Left ventricle myocardium inferior (tissue), 1 donor: ENCODE measurements at regions not wholly inside any gene's neighbourhood (a gene's known extent, or its start where the extent isn't known, plus 50 kb on each side); places are given as distances from the start of the nearest gene placed in this dataset.

Experiments used
- DNase-seq: peaks from one replicate; pipeline ENCODE4 v3.0.0-alpha.2; 2020
- H3K27ac ChIP-seq: fragments of 200-600 bp; replicated peaks from 2 replicates; pipeline ENCODE4 v1.8.0; 2021
- H3K27me3 ChIP-seq: fragments of 200-600 bp; 2 replicates; pipeline ENCODE4 v1.8.0; 2021; ENCODE audit warnings: low read depth
- H3K36me3 ChIP-seq: fragments of 200-600 bp; 2 replicates; pipeline ENCODE4 v1.8.0; 2021
- H3K4me1 ChIP-seq: fragments of 200-600 bp; 2 replicates; pipeline ENCODE4 v1.8.0; 2021
- H3K4me3 ChIP-seq: fragments of 200-600 bp; 2 replicates; pipeline ENCODE4 v1.8.0; 2021; ENCODE audit warnings: mild to moderate bottlenecking, moderate library complexity
- H3K9me3 ChIP-seq: fragments of 200-600 bp; replicated peaks from 2 replicates; pipeline ENCODE4 v1.8.0; 2021
- intact Hi-C: fragments of 100-400 bp; cut with micrococcal nuclease; formaldehyde crosslinking; loops from one replicate; pipeline ENCODE4 v1.11.0; 2022
- TF ChIP-seq, protein P1 (sequence below): fragments of 200-600 bp; IDR thresholded peaks from 2 replicates; pipeline ENCODE4 v1.8.0; 2021; ENCODE audit warnings: antibody characterized with exemption, mild to moderate bottlenecking, borderline replicate concordance
- donor health status: DM: no; HTN: yes; CAD: no; lungs with severe emphysema.

DNA sequence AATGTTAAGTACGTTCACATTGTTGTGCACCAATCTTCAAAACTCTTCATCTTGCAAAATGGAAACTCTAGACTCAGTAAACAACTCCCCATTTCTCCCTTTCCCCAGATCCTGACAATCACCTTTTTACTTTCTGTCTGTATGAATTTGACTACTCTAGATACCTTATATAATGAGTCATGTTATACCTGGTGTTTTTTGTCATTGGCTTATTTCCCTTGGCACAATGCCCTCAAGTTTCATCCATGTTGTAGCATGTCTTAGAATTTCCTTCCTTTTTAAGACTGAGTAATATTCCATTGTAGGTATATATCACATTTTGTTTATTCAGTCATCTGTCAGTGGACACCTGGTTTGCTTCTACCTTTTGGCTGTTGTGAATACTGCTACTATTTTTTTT, 399.5 kb downstream of the LMO4 start:
- Histone ChIP-seq H3K9me3 (no peaks in the 10 kb centered on the region), H3K4me1 (no peaks in the 10 kb centered on the region), H3K36me3 (no peaks in the 10 kb centered on the region), H3K27ac (no peak overlapping the region), H3K27me3 (no peaks in the 10 kb centered on the region), H3K4me3 (no peak overlapping the region)
- intact Hi-C loops, result no loop called here
- no peak for DNase-seq
- TF ChIP-seq, protein P1, sequence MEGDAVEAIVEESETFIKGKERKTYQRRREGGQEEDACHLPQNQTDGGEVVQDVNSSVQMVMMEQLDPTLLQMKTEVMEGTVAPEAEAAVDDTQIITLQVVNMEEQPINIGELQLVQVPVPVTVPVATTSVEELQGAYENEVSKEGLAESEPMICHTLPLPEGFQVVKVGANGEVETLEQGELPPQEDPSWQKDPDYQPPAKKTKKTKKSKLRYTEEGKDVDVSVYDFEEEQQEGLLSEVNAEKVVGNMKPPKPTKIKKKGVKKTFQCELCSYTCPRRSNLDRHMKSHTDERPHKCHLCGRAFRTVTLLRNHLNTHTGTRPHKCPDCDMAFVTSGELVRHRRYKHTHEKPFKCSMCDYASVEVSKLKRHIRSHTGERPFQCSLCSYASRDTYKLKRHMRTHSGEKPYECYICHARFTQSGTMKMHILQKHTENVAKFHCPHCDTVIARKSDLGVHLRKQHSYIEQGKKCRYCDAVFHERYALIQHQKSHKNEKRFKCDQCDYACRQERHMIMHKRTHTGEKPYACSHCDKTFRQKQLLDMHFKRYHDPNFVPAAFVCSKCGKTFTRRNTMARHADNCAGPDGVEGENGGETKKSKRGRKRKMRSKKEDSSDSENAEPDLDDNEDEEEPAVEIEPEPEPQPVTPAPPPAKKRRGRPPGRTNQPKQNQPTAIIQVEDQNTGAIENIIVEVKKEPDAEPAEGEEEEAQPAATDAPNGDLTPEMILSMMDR, result no peak

DNA sequence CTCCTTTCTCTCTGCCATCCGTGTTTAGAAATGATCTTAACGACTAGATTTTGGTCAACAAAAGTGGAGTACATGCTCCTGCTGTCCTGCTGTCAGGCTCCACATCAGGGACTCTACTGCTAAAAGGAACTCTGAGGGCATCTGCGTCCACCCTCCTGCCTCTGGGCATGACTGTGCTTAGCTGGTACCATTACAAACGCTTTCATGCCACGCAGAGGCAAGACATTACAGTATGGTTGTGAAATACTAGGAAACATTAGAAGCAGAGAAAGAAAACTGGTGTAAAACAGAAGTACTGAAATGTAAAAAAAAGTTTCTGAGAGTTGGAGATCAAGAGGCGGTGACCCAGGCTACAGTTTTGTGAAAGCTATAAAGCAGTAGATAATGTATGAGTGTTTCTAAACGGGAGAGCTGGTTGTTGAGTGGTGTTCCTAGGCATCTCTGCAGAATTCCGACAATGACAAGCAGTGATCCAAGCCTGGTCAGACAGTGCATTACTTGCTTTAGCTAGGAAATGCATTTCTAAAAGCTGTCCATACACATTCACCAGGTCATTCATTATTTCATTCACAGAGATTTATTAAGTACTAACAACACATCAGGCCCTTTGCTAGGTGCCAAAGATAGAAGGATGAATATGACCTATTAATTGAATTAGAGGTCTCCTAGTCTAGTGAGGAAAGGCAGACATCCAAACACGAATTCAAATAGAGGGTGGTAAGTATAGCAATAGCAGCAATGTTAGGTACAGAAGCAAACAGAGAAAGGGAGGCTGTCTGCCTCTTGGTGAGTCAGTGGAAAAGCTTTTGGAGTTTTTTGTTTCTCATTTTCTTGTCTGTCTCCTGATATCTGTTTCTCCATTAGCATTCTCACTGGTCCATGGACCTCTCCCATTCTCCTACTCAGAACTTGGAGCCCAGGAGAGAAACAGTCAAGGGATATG, 401.9 kb downstream of the LMO4 start:
- H3K4me1 ChIP-seq, result no peaks in the 10 kb centered on the region
- intact Hi-C loops, result no loop called here
- no peak for DNase-seq
- H3K4me3 ChIP-seq, result no peak overlapping the region
- H3K9me3 ChIP-seq, result no peaks in the 10 kb centered on the region
- H3K36me3 ChIP-seq, result no peaks in the 10 kb centered on the region
- TF ChIP-seq, protein P1, result no peak
- no peak overlapping the region for H3K27ac ChIP-seq
- no peaks in the 10 kb centered on the region for H3K27me3 ChIP-seq

DNA sequence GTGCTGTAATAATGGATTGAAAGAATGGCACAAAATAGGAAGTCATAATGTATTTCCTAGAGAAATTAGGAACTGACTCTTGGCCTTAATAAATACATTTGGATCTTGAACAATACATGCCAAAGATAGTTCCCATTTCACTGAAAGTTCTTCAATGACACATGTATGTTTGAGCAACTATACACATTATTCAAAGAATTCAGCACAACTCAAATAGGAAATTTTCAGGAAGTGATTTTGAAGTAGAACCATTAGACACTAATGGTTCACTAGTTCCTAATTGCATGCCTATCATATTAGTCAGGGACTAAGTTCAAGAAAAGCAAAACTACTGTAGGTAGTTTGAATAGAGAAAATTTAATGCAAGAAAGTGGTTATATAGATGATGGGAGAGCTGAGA, 404.7 kb downstream of the LMO4 start:
- Histone ChIP-seq H3K4me3 (no peak overlapping the region), H3K27me3 (no peaks in the 10 kb centered on the region), H3K27ac (no peak overlapping the region), H3K9me3 (no peaks in the 10 kb centered on the region), H3K36me3 (no peaks in the 10 kb centered on the region), H3K4me1 (no peaks in the 10 kb centered on the region)
- intact Hi-C loops, result no loop called here
- no peak for DNase-seq
- TF ChIP-seq, protein P1, result no peak

DNA sequence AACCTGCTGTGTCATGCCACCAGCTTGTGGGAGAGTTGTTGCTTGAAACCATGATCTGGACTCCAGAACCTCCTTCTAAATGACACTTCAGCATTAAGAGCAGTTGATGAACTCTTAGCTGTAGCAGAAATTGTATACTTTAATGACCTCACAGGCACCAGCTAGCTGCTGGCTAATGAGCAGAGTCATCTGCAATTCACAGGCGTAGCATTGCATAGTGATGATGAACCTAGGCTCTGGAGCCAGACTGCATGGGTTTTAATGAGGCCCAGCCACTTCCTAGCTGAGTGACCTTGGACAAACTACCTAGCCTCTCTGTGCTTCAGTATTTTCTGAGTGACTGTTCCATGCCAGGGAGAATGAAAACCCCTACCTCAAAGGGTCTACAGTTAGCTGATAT, 407.1 kb downstream of the LMO4 start:
- intact Hi-C loops, result no loop called here
- Histone ChIP-seq H3K27me3 (no peaks in the 10 kb centered on the region), H3K4me3 (no peak overlapping the region), H3K4me1 (no peaks in the 10 kb centered on the region), H3K27ac (no peak overlapping the region), H3K36me3 (no peaks in the 10 kb centered on the region), H3K9me3 (no peaks in the 10 kb centered on the region)
- no peak for DNase-seq
- TF ChIP-seq, protein P1, result no peak

DNA sequence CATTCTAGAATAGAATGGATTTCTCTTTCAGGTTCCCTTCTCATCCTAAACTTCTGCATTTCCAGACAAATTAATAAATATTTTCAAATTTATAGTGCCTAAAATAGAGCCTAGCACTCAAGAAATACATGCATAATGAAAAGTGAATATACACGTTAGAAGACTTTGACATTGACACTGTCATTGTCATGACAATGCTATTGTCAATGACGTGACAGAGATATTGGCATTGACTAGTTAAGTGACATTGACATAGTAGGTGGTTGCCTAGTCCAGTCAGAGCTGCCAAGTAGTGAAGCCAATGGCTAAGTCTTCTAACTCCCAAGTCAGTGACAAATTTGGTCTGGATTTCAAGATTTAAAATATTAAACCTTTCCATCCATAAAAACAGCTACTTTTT, 410.5 kb downstream of the LMO4 start:
- no peak for DNase-seq
- Histone ChIP-seq H3K4me3 (no peak overlapping the region), H3K27ac (no peak overlapping the region), H3K27me3 (no peaks in the 10 kb centered on the region), H3K9me3 (no peaks in the 10 kb centered on the region), H3K4me1 (no peaks in the 10 kb centered on the region), H3K36me3 (no peaks in the 10 kb centered on the region)
- TF ChIP-seq, protein P1, result no peak
- intact Hi-C loops, result no loop called here
